Pancreas (tissue), 10 donors: ENCODE measurements at regions not wholly inside any gene's neighbourhood (a gene's known extent, or its start where the extent isn't known, plus 50 kb on each side); places are given as distances from the start of the nearest gene placed in this dataset.

ENCODE experiments used
- ATAC-seq, 4 donors: fragments of 200-7000 bp; cut with Tn5 transposase; one replicate each; pipeline versions ENCODE4 v1.8.0 to v1.9.1; 2020; ENCODE audit warnings: mild to moderate bottlenecking in 4 of 4, moderate library complexity in 4 of 4
- DNase-seq, 6 donors: peaks; one replicate each; pipeline ENCODE4 v3.0.0-alpha.2; 2020
- FAIRE-seq: peaks from 2 replicates; lab custom pipeline; 2012; peaks lifted over from hg19 to GRCh38; lab: Jason Lieb, UNC
- H3K27ac ChIP-seq, 4 donors: fragments of 200-600 bp; sonication (generic); 1 replicate in 3 of 4; 2 replicates in 1 of 4; pipeline versions ENCODE4 v1.5.0 to v1.8.0; 2020
- H3K27me3 ChIP-seq, 4 donors: fragments of 200-600 bp; one replicate each; pipeline ENCODE4 v1.8.0; 2021
- H3K36me3 ChIP-seq, 3 donors: fragments of 200-600 bp; sonication (generic) in 1 of 3; one replicate each; pipeline versions ENCODE4 v1.5.0 to v1.8.0; 2020 to 2021
- H3K4me1 ChIP-seq, 3 donors: fragments of 200-600 bp; one replicate each; pipeline ENCODE4 v1.8.0; 2021
- H3K4me3 ChIP-seq, 4 donors: fragments of 200-600 bp; sonication (generic) in 2 of 4; one replicate each; pipeline versions ENCODE4 v1.5.0 to v1.8.0; 2020 to 2021
- H3K9me3 ChIP-seq, 4 donors: fragments of 200-600 bp; one replicate each; pipeline ENCODE4 v1.8.0; 2021
- WGBS, 2 donors: extraction: QIAGEN DNeasy Blood & Tissue Kit; methylation state at CpG; one replicate each; pipeline ENCODE4 v1.1.7; 2013; 5-methylcytosine and 5-hydroxymethylcytosine counted together
- intact Hi-C, 3 donors: fragments of 100-400 bp; cut with DNase I; formaldehyde crosslinking; loops; one replicate each; pipeline versions ENCODE4 v1.11.1 to v1.14.2; 2022
- TF ChIP-seq, protein P1 (sequence below), 4 donors: fragments of 200-600 bp; sonication (generic) in 3 of 4; IDR thresholded peaks; one replicate each; pipeline versions ENCODE4 v1.5.0 to v1.8.0; 2021; ENCODE audit warnings: antibody characterized with exemption in 4 of 4
- donor health status: healthy with polysubstance abuse.
- donor health status: DM: no; HTN: no; CAD: no; lungs with moderate emphysema.
- donor health status: DM: no; HTN: no; CAD: no.
- donor health status: control.
- donor health status: control.
- donor health status: Bipolar disorder and iron deficiency.
- donor health status: DM: yes; HTN: yes; CAD: no.
- donor health status: DM: no; HTN: no; CAD: no.
- donor health status: DM: no; HTN: no; CAD: no.
- donor health status: DM: yes; HTN: yes; CAD: no.

DNA sequence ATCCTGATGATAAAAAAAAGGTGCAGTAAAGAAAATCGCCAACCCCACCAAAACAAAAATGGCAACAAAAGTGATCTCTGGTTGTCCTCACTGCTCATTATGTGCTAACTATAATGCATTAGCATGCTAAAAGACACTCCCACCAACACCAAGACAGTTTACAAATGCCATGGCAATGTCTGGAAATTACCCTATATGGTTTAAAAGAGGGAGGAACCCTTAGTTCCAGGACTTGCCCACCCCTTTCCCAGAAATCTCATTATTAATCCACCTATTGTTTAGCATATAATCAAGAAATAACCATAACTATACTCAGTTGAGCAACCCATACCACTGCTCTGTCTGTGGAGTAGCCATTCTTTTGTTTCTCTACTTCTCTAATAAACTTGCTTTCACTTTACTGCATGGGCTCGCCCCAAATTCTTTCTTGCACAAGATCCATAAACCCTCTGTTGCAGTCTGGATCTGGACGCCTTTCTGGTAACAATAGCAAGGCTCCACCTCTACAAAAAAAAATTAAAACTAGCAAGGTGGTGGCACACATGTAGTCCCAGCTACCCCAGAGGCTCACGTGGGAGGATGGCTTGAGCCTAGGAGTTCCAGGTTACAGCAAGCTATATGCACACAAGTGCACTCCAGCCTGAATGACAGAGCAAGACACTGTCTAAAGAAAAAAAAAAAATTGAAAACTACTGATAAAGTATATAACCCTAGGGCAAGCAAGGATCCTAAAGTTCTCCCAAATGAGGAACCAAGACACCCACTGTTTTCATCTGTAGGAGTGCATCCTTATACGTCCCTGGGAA is 278.8 kb upstream of the JARID2 start:
- Histone ChIP-seq H3K27me3 (no peaks in the 10 kb centered on the region), H3K27ac (no peak overlapping the region), H3K9me3 (no peaks in the 10 kb centered on the region), H3K36me3 (no peaks in the 10 kb centered on the region), H3K4me3 (no peak overlapping the region), H3K4me1 (no peaks in the 10 kb centered on the region)
- TF ChIP-seq, protein P1, sequence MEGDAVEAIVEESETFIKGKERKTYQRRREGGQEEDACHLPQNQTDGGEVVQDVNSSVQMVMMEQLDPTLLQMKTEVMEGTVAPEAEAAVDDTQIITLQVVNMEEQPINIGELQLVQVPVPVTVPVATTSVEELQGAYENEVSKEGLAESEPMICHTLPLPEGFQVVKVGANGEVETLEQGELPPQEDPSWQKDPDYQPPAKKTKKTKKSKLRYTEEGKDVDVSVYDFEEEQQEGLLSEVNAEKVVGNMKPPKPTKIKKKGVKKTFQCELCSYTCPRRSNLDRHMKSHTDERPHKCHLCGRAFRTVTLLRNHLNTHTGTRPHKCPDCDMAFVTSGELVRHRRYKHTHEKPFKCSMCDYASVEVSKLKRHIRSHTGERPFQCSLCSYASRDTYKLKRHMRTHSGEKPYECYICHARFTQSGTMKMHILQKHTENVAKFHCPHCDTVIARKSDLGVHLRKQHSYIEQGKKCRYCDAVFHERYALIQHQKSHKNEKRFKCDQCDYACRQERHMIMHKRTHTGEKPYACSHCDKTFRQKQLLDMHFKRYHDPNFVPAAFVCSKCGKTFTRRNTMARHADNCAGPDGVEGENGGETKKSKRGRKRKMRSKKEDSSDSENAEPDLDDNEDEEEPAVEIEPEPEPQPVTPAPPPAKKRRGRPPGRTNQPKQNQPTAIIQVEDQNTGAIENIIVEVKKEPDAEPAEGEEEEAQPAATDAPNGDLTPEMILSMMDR (IDR thresholded peaks at IDR 0.05): no peak
- FAIRE-seq (no peak), DNase-seq (no peak), ATAC-seq (no peak)
- intact Hi-C loops: no loop called here
- WGBS, 2 donors: 86 to 90% methylated on average over 5 of the region's 5 CpGs

DNA sequence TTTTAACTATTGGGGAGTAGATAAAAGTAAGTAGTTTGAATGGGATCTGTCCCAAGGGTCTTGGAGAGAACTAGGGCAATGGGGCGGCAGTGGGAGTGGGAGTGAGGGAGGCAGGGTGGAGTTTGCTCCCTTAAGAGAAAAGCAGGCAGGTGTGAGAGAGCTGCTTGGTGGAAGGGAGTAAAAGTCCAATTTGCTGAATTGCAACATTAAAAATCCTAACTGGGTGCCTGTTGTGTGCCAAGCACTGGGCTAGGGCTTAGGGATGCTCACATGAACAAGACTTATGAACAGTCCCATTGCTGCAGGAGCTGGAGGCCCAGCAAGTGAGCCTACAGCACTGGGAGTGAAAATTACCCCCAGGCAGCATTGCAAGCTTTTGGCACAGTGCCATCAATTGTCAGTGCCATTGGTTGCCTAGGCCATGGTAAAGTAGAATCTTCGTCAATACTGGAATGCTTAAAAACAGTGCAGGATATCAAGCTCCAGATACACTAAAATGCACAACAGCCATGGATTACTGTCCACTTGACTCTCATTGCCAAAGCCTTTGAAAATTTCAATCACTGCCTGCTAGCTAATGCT is 277.7 kb upstream of the JARID2 start:
- TF ChIP-seq, protein P1 (IDR thresholded peaks at IDR 0.05): no peak
- no peak for ATAC-seq
- WGBS, 2 donors: 85 to 89% methylated on average over 2 of the region's 2 CpGs
- no peak overlapping the region for H3K27ac ChIP-seq
- no peak overlapping the region for H3K4me3 ChIP-seq
- intact Hi-C loops: no loop called here
- no peak for DNase-seq
- H3K4me1 ChIP-seq: no peaks in the 10 kb centered on the region
- H3K36me3 ChIP-seq: no peaks in the 10 kb centered on the region
- no peak for FAIRE-seq
- H3K27me3 ChIP-seq: no peaks in the 10 kb centered on the region
- no peaks in the 10 kb centered on the region for H3K9me3 ChIP-seq

DNA sequence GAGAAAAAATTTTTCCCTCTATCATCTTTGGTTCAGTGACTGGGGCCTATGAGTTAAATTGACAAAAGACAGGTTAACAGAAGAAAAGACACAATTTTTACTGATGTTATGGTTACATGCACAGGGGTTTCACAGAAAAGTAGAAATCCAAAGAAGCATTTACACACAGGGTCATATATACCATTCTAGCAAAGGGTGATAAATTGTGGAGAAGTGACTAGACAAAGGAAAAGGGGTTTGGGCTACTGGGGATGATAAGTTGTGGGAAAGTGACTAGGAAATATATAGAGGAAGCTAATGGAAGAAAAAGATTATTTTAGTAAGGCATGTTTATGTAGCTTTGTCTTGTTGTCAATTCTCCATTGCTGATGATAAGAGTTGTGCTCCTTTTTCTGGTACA is 276.7 kb upstream of the JARID2 start:
- Histone ChIP-seq H3K4me3 (no peak overlapping the region), H3K4me1 (no peaks in the 10 kb centered on the region), H3K9me3 (no peaks in the 10 kb centered on the region), H3K36me3 (no peaks in the 10 kb centered on the region), H3K27me3 (no peaks in the 10 kb centered on the region), H3K27ac (no peak overlapping the region)
- intact Hi-C loops: no loop called here
- FAIRE-seq (no peak), DNase-seq (no peak), ATAC-seq (no peak)
- TF ChIP-seq, protein P1 (IDR thresholded peaks at IDR 0.05): no peak

DNA sequence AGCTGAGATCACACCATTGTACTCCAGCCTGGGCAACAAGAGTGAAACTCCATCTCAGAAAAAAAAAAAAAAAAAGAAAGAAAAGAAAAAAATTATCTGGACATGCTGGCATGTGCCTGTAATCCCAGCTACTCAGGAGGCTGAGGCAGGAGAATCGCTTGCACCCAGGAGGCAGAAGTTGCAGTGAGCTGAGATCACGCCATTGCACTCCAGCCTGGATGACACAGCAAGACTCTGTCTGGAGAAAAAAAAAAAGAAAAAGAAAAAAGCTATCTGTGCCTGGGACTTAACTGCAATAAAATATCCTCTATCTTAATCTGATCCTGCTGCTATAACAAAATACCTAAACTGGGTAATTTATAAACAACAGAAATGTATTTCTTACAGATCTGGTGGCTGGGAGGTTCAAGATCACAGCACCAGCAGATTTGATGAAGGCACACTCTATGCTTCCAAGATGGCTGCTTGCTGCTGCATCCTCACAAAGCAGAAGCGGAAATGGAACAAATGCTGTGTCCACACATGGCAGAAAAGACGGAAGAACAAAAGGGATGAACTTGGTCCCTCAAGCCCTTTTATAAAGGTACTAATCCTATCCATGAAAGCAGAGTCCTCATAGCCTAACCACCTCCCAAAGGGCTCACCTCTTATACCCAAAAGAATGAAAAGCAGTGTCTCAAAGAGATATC is 273.3 kb upstream of the JARID2 start:
- WGBS, 2 donors: 81 to 94% methylated on average over 4 of the region's 4 CpGs
- FAIRE-seq: no peak
- no peaks in the 10 kb centered on the region for H3K4me1 ChIP-seq
- H3K27me3 ChIP-seq: no peaks in the 10 kb centered on the region
- DNase-seq: no peak
- ATAC-seq: no peak
- intact Hi-C loops: no loop called here
- H3K9me3 ChIP-seq: no peaks in the 10 kb centered on the region
- H3K27ac ChIP-seq: no peak overlapping the region
- H3K36me3 ChIP-seq: no peaks in the 10 kb centered on the region
- H3K4me3 ChIP-seq: no peak overlapping the region
- TF ChIP-seq, protein P1 (IDR thresholded peaks at IDR 0.05): no peak
